ENCODE measurements at regions not wholly inside any gene's neighbourhood (a gene's known extent, or its start where the extent isn't known, plus 50 kb on each side); places are given as distances from the start of the nearest gene placed in this dataset.

- peak; percentile 59 for DNase-seq
Observed at GRCh38 chr6:54060286-54060685, 51.0 kb upstream of the MLIP start.

Measured in EL (cell line).